ENCODE measurements at regions not wholly inside any gene's neighbourhood (a gene's known extent, or its start where the extent isn't known, plus 50 kb on each side); places are given as distances from the start of the nearest gene placed in this dataset.
A peak's percentile ranks its signal among the peaks of the same experiment; 100 is the strongest.

DNA sequence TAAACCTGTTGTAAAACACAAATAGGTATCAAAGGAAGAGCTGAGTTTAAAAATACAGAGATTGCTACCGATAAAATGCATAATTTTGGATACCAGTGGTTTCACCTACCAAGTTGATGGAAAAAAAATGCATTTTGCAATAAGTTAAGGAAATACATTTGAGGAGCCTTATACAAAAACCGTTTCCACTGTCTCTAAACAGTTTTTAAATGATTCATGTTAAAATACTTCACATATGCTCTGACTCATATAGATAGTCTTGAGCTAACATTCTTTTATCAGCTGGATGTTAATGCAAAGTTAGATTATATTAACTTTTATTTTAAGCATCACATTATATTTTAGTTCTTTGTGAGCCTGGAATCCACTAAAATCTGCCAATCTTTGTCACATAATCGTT, 50.6 kb upstream of the ANKRD17 start:
- DNase-seq (ENCODE audit: low read depth in 2 of 2) = peak; percentile 28 to 66
- TF ChIP-seq, protein P1, sequence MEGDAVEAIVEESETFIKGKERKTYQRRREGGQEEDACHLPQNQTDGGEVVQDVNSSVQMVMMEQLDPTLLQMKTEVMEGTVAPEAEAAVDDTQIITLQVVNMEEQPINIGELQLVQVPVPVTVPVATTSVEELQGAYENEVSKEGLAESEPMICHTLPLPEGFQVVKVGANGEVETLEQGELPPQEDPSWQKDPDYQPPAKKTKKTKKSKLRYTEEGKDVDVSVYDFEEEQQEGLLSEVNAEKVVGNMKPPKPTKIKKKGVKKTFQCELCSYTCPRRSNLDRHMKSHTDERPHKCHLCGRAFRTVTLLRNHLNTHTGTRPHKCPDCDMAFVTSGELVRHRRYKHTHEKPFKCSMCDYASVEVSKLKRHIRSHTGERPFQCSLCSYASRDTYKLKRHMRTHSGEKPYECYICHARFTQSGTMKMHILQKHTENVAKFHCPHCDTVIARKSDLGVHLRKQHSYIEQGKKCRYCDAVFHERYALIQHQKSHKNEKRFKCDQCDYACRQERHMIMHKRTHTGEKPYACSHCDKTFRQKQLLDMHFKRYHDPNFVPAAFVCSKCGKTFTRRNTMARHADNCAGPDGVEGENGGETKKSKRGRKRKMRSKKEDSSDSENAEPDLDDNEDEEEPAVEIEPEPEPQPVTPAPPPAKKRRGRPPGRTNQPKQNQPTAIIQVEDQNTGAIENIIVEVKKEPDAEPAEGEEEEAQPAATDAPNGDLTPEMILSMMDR (IDR thresholded peaks at IDR 0.05; ENCODE audit: low read depth, low read length) = no peak
- H3K4me3 ChIP-seq (replicated peaks in 1 of 2; ENCODE audit: low read depth in 2 of 2, low read length in 2 of 2) = no peak overlapping the region

All from cardiac fibroblast (primary cell).